ENCODE measurements at regions not wholly inside any gene's neighbourhood (a gene's known extent, or its start where the extent isn't known, plus 50 kb on each side); places are given as distances from the start of the nearest gene placed in this dataset.
"Not testable (repeated sequence)": the region's sequence is repeated elsewhere in the genome, so short reads cannot be mapped to it uniquely, and the experiment has no call there.

GRCh38 chr16:29606669-29607427, 56.2 kb upstream of the SPN start:
- not testable (repeated sequence) for H3K27ac ChIP-seq (ENCODE audit: low read length); H3K9ac ChIP-seq (ENCODE audit: low read depth, low read length); H3K27me3 ChIP-seq (ENCODE audit: insufficient read depth, low read length); H3K4me1 ChIP-seq (ENCODE audit: insufficient read depth, low read length); H3K4me3 ChIP-seq (ENCODE audit: low read length); H3K36me3 ChIP-seq (ENCODE audit: insufficient read depth, low read depth, low read length); H3K9me3 ChIP-seq (ENCODE audit: insufficient read depth, low read depth, low read length)

- not testable (repeated sequence) for H3K27me3 ChIP-seq (ENCODE audit: insufficient read depth, low read length); H3K4me3 ChIP-seq (ENCODE audit: low read length); H3K36me3 ChIP-seq (ENCODE audit: insufficient read depth, low read depth, low read length); H3K4me1 ChIP-seq (ENCODE audit: insufficient read depth, low read length); H3K9ac ChIP-seq (ENCODE audit: low read depth, low read length); H3K27ac ChIP-seq (ENCODE audit: low read length); H3K9me3 ChIP-seq (ENCODE audit: insufficient read depth, low read depth, low read length)
Measured at GRCh38 chr16:29607428-29607823, 55.6 kb upstream of the SPN start.

DNA sequence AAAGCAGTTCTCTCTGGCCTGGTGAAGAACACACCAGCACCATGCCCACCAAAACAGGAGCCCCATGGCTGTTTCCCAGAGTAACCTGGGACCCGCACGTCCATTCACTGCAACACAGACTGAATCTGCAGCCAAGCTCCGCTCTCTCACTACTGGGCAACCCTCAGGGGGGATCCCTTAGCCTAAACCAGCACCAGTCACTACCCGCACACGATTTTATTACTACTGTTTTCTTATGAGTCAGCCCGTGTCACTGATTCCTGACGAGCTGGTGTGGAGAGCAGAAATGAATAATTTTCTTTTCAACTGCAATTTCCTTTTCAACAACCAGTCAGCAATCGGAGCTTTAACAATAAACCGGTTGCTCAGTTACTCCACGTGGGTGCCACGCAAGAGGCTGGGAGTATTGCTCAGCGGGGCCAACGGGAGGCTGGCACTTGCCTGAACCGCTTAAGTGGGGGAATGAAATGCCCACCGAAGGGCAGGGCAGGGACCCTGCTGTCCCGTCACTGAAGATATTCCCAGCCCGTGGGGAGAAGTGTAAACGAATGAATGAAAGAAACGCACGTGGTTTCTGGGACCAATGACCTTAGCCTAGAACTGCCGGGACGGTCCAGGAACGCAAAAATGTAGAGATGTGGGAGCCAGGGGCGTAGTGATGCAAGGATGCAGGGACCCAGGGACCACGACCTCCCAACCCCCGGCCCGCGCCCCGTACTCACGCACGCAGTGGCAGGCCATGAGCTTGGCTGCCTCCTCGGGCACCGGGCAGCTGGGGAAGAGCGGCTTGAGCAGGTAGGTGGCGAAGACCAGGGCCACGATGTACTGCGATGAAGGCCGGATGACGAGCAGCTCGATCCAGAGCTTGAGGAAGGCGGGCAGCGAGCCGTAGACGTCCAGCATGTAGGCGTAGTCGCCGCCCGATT, 50.4 kb upstream of the SPN start:
- H3K27me3 ChIP-seq (ENCODE audit: insufficient read depth, low read length); H3K9me3 ChIP-seq (ENCODE audit: insufficient read depth, low read depth, low read length); H3K36me3 ChIP-seq (ENCODE audit: insufficient read depth, low read depth, low read length); H3K4me1 ChIP-seq (ENCODE audit: insufficient read depth, low read length); H3K27ac ChIP-seq (ENCODE audit: low read length): not testable (repeated sequence)
- Histone ChIP-seq H3K4me3 (ENCODE audit: low read length) (peak overlapping the region; percentile 86), H3K9ac (ENCODE audit: low read depth, low read length) (peak overlapping the region; percentile 80; the same call in 1 of the 2 replicates)
